T-cell (primary cell): ENCODE measurements at regions not wholly inside any gene's neighbourhood (a gene's known extent, or its start where the extent isn't known, plus 50 kb on each side); places are given as distances from the start of the nearest gene placed in this dataset.
A peak's percentile ranks its signal among the peaks of the same experiment; 100 is the strongest.

Experiments used
- ATAC-seq, 4 experiments: fragments of 200-7000 bp in 3 of 4; fragments of 150-1000 bp in 1 of 4; cut with Tn5 transposase; replicated peaks in 1 of 4; 1 replicate in 3 of 4; 2 replicates in 1 of 4; pipeline ENCODE4 v1.10.0; 2021; ENCODE audit warnings: moderate library complexity in 3 of 4, mild to moderate bottlenecking in 2 of 4, moderate number of reproducible peaks in 1 of 4
- CTCF ChIA-PET, 2 donors: fragments of 300-600 bp; sonication (Branson Sonifier 250); formaldehyde crosslinking; loops; one replicate each; lab custom pipeline; 2022; ENCODE audit warnings: antibody characterized with exemption in 2 of 2; lab: Charles Lee
- POLR2A ChIA-PET, 2 donors: fragments of 300-600 bp; sonication (Branson Sonifier 250); formaldehyde crosslinking; loops; one replicate each; lab custom pipeline; 2022; ENCODE audit warnings: antibody characterized with exemption in 2 of 2; lab: Charles Lee
- DNase-seq, 35 experiments: peaks; one replicate each; pipeline versions ENCODE4 v3.0.0 to v3.0.0-alpha.2; 2013 to 2023
- H3K27ac ChIP-seq: one replicate; pipeline ENCODE4 v1.5.1; 2013; ENCODE audit warnings: low read length
- H3K27me3 ChIP-seq, 2 experiments: replicated peaks in 1 of 2; 1 replicate in 1 of 2; 2 replicates in 1 of 2; pipeline versions ENCODE4 v1.6.1 to v1.7.0; 2013; ENCODE audit warnings: low read length in 1 of 2, mixed read lengths in 1 of 2; ENCODE audit not compliant: control insufficient read depth in 2 of 2, insufficient read depth in 2 of 2; ENCODE audit errors: extremely low read depth in 1 of 2
- H3K36me3 ChIP-seq, 2 donors: 1 replicate in 1 of 2; 2 replicates in 1 of 2; pipeline versions ENCODE4 v1.6.1 to v1.7.0; 2013; ENCODE audit warnings: low read length in 1 of 2; ENCODE audit not compliant: control insufficient read depth in 2 of 2, insufficient read depth in 1 of 2; ENCODE audit errors: extremely low read depth in 1 of 2
- H3K4me1 ChIP-seq, 2 experiments: 1 replicate in 1 of 2; 2 replicates in 1 of 2; pipeline versions ENCODE4 v1.6.1 to v1.7.0; 2013; ENCODE audit warnings: low read length in 2 of 2, mixed read lengths in 1 of 2; ENCODE audit not compliant: insufficient read depth in 2 of 2, control insufficient read depth in 1 of 2; ENCODE audit errors: extremely low read depth in 1 of 2
- H3K4me3 ChIP-seq, 2 donors: 1 replicate in 1 of 2; 2 replicates in 1 of 2; pipeline versions ENCODE4 v1.5.1 to v1.7.0; 2013; ENCODE audit warnings: mild to moderate bottlenecking in 2 of 2, low read length in 1 of 2, moderate library complexity in 1 of 2; ENCODE audit not compliant: control insufficient read depth in 1 of 2; ENCODE audit errors: extremely low read depth in 1 of 2
- H3K9me3 ChIP-seq: 2 replicates; pipeline ENCODE4 v1.7.0; 2013
- H3K27ac Mint-ChIP-seq, 2 donors: one replicate each; pipeline ENCODE4 v1.8.0; 2020 to 2021; ENCODE audit warnings: mild to moderate bottlenecking in 2 of 2, mixed read lengths in 2 of 2
- H3K27me3 Mint-ChIP-seq, 2 donors: one replicate each; pipeline ENCODE4 v1.8.0; 2021 to 2022; ENCODE audit warnings: mixed read lengths in 2 of 2
- H3K36me3 Mint-ChIP-seq: one replicate; pipeline ENCODE4 v1.8.0; 2021; ENCODE audit warnings: mixed read lengths
- H3K4me1 Mint-ChIP-seq, 3 donors: one replicate each; pipeline ENCODE4 v1.8.0; 2020 to 2022; ENCODE audit warnings: mixed read lengths in 3 of 3, mild to moderate bottlenecking in 1 of 3
- H3K4me3 Mint-ChIP-seq, 3 donors: one replicate each; pipeline ENCODE4 v1.8.0; 2020 to 2022; ENCODE audit warnings: mild to moderate bottlenecking in 3 of 3, mixed read lengths in 3 of 3, moderate library complexity in 3 of 3
- H3K9me3 Mint-ChIP-seq, 3 donors: one replicate each; pipeline ENCODE4 v1.8.0; 2020 to 2022; ENCODE audit warnings: mixed read lengths in 3 of 3
- WGBS: methylation state at CpG from one replicate; pipeline ENCODE4 v1.1.5; 2013; ENCODE audit warnings: missing lambda C conversion rate; ENCODE audit not compliant: insufficient coverage; 5-methylcytosine and 5-hydroxymethylcytosine counted together

- ATAC-seq (no peak), DNase-seq (no peak)
- H3K36me3 ChIP-seq: no peaks in the 10 kb centered on the region
- H3K36me3 Mint-ChIP-seq: no peaks in the 10 kb centered on the region
- ChIA-PET POLR2A (interaction anchor here in 1 of 2 donors (0.5 to 0.6 kb wide), 2 partner anchors 283 to 633 kb away, joined by 4 read pairs; no protein-coding TSS in a partner anchor), CTCF (interaction anchor here (0.5 to 0.6 kb wide), 4 partner anchors 23 to 641 kb away, joined by 3 to 7 read pairs (median 4); no protein-coding TSS in a partner anchor)
- H3K27me3 ChIP-seq: no peaks in the 10 kb centered on the region
- no peak overlapping the region for H3K4me3 ChIP-seq
- H3K4me3 Mint-ChIP-seq: no peak overlapping the region
- H3K27me3 Mint-ChIP-seq: no peaks in the 10 kb centered on the region
- no peaks in the 10 kb centered on the region for H3K9me3 ChIP-seq
- WGBS: 100% methylated on average over 1 of the region's 2 CpGs
- no peak overlapping the region for H3K27ac Mint-ChIP-seq
- H3K4me1 ChIP-seq: peaks cover 0 to 14% of the 10 kb centered on the region in 2 experiments
- peaks cover 19 to 26% (median 22%) of the 10 kb centered on the region in 3 donors for H3K4me1 Mint-ChIP-seq
- no peaks in the 10 kb centered on the region for H3K9me3 Mint-ChIP-seq
- H3K27ac ChIP-seq: no peak overlapping the region
Observed at GRCh38 chr12:92261692-92262091, 116.0 kb upstream of the BTG1 start.

- Mint-ChIP-seq H3K27me3 (no peaks in the 10 kb centered on the region), H3K27ac (no peak overlapping the region), H3K9me3 (no peaks in the 10 kb centered on the region), H3K4me3 (no peak overlapping the region), H3K4me1 (peaks cover 24 to 32% (median 28%) of the 10 kb centered on the region in 3 donors), H3K36me3 (no peaks in the 10 kb centered on the region)
- H3K27me3 ChIP-seq: no peaks in the 10 kb centered on the region
- H3K27ac ChIP-seq: no peak overlapping the region
- ATAC-seq (no peak), DNase-seq (no peak)
- WGBS: no CpG with 5 or more reads among the region's 3 CpGs
- H3K9me3 ChIP-seq: no peaks in the 10 kb centered on the region
- H3K4me1 ChIP-seq: peaks cover 0 to 14% of the 10 kb centered on the region in 2 experiments
- POLR2A ChIA-PET: interaction anchor here (0.5 to 0.6 kb wide), 3 partner anchors 28 to 632 kb away, joined by 4 to 5 read pairs (median 4); no protein-coding TSS in a partner anchor
- H3K36me3 ChIP-seq: no peaks in the 10 kb centered on the region
- no peak overlapping the region for H3K4me3 ChIP-seq
- CTCF ChIA-PET: interaction anchor here in 1 of 2 donors (0.5 to 0.7 kb wide), 4 partner anchors 245 to 1177 kb away, joined by 3 to 4 read pairs (median 4); no protein-coding TSS in a partner anchor
Observed at GRCh38 chr12:92261071-92261470, 115.4 kb upstream of the BTG1 start.

- ATAC-seq: peak in 1 of 4 experiments; percentile 38
- ChIA-PET POLR2A (interaction anchor here in 1 of 2 donors (1.0 kb wide), 1 partner anchor 50 kb away, joined by 3 read pairs; no protein-coding TSS in a partner anchor), CTCF (interaction anchor here in 1 of 2 donors (0.7 kb wide), 1 partner anchor 724 kb away, joined by 3 read pairs; no protein-coding TSS in a partner anchor)
- Histone ChIP-seq H3K36me3 (no peaks in the 10 kb centered on the region), H3K27ac (no peak overlapping the region), H3K4me3 (no peak overlapping the region), H3K9me3 (no peaks in the 10 kb centered on the region), H3K4me1 (peaks cover 0 to 14% of the 10 kb centered on the region in 2 experiments), H3K27me3 (no peaks in the 10 kb centered on the region)
- Mint-ChIP-seq H3K9me3 (peaks cover 0 to 5% (median under 1%) of the 10 kb centered on the region in 3 donors), H3K27me3 (no peaks in the 10 kb centered on the region), H3K4me1 (peaks cover 28 to 42% (median 28%) of the 10 kb centered on the region in 3 donors), H3K4me3 (peak overlapping the region in 1 of 3 donors; percentile 3), H3K36me3 (no peaks in the 10 kb centered on the region), H3K27ac (peak overlapping the region; percentile 74 to 86)
- WGBS: no CpG with 5 or more reads among the region's 2 CpGs
- no peak for DNase-seq
Observed at GRCh38 chr12:92259696-92260251, 114.1 kb upstream of the BTG1 start.

- ATAC-seq: peak in 1 of 4 experiments; percentile 40
- Mint-ChIP-seq H3K27me3 (no peaks in the 10 kb centered on the region), H3K4me3 (peak overlapping the region in 1 of 3 donors; percentile 3), H3K9me3 (peaks cover 0 to 5% (median 5%) of the 10 kb centered on the region in 3 donors), H3K4me1 (peaks cover 28 to 42% (median 28%) of the 10 kb centered on the region in 3 donors), H3K27ac (peak overlapping the region; percentile 74 to 86), H3K36me3 (peaks cover under 1% of the 10 kb centered on the region)
- no peak overlapping the region for H3K4me3 ChIP-seq
- H3K36me3 ChIP-seq: no peaks in the 10 kb centered on the region
- H3K9me3 ChIP-seq: no peaks in the 10 kb centered on the region
- no peaks in the 10 kb centered on the region for H3K27me3 ChIP-seq
- ChIA-PET CTCF (interaction anchor here in 1 of 2 donors (0.7 kb wide), 1 partner anchor 724 kb away, joined by 3 read pairs; no protein-coding TSS in a partner anchor), POLR2A (interaction anchor here in 1 of 2 donors (1.0 kb wide), 1 partner anchor 50 kb away, joined by 3 read pairs; no protein-coding TSS in a partner anchor)
- peaks cover 0 to 14% of the 10 kb centered on the region in 2 experiments for H3K4me1 ChIP-seq
- H3K27ac ChIP-seq: no peak overlapping the region
- DNase-seq: peak in 1 of 35 experiments; percentile 6
- WGBS: no CpG with 5 or more reads among the region's 1 CpG
Observed at GRCh38 chr12:92259291-92259690, 113.6 kb upstream of the BTG1 start.

GRCh38 chr12:92257261-92257660, 111.6 kb upstream of the BTG1 start:
- Histone ChIP-seq H3K4me1 (peaks cover 0 to 14% of the 10 kb centered on the region in 2 experiments), H3K27me3 (no peaks in the 10 kb centered on the region), H3K4me3 (no peak overlapping the region), H3K9me3 (no peaks in the 10 kb centered on the region), H3K27ac (no peak overlapping the region), H3K36me3 (no peaks in the 10 kb centered on the region)
- H3K36me3 Mint-ChIP-seq: peaks cover 4% of the 10 kb centered on the region
- peaks cover 0 to 9% (median 5%) of the 10 kb centered on the region in 3 donors for H3K9me3 Mint-ChIP-seq
- POLR2A ChIA-PET: no interaction called here
- no peak overlapping the region for H3K27ac Mint-ChIP-seq
- H3K27me3 Mint-ChIP-seq: no peaks in the 10 kb centered on the region
- CTCF ChIA-PET: interaction anchor here in 1 of 2 donors (0.7 kb wide), 1 partner anchor 108 kb away, joined by 4 read pairs; no protein-coding TSS in a partner anchor
- DNase-seq: no peak
- H3K4me3 Mint-ChIP-seq: no peak overlapping the region
- no peak for ATAC-seq
- peaks cover 28 to 42% (median 28%) of the 10 kb centered on the region in 3 donors for H3K4me1 Mint-ChIP-seq

GRCh38 chr12:92255741-92256140, 110.1 kb upstream of the BTG1 start:
- H3K27ac ChIP-seq: no peak overlapping the region
- H3K4me3 ChIP-seq: no peak overlapping the region
- no peaks in the 10 kb centered on the region for H3K36me3 ChIP-seq
- no peaks in the 10 kb centered on the region for H3K9me3 ChIP-seq
- DNase-seq: no peak
- Mint-ChIP-seq H3K27me3 (no peaks in the 10 kb centered on the region), H3K9me3 (peaks cover 0 to 9% (median 5%) of the 10 kb centered on the region in 3 donors), H3K27ac (no peak overlapping the region), H3K4me1 (peaks cover 26 to 42% (median 28%) of the 10 kb centered on the region in 3 donors), H3K4me3 (no peak overlapping the region), H3K36me3 (peaks cover 4% of the 10 kb centered on the region)
- ATAC-seq: no peak
- no peaks in the 10 kb centered on the region for H3K27me3 ChIP-seq
- H3K4me1 ChIP-seq: peaks cover 0 to 14% of the 10 kb centered on the region in 2 experiments
- CTCF ChIA-PET: no interaction called here
- POLR2A ChIA-PET: interaction anchor here in 1 of 2 donors (0.6 kb wide), 1 partner anchor 311 kb away, joined by 3 read pairs; no protein-coding TSS in a partner anchor
